ENCODE measurements at regions not wholly inside any gene's neighbourhood (a gene's known extent, or its start where the extent isn't known, plus 50 kb on each side); places are given as distances from the start of the nearest gene placed in this dataset.
A peak's percentile ranks its signal among the peaks of the same experiment; 100 is the strongest.

DNA sequence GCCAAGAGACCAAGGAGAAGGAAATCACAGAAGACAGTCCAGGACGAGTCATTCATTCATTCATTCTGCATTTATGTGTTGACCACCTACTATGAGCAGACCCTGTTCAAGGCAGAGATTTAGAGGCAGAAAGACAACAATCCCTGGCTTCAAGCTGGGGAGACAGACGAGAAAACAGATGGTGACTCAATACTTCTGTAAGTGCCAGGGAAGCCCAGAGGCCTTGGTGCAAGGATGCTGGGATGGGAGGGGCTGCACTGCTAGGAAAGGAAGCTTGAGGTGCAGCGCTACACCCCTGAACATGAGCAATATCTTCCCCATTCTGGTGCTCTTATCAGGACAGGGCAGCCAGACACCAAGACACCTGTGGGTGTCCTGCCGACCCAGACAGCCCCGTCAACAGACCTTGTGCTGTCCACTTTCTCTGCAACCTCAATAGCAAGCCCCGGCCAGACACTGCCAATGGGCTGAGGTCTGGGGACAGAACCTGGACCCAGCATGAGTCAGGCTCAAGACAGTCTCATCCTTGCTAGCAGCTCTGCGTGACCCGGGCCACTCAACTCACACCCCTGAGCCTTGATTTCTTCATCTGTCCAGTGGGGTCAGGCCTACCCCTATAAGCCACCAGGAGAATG is 163.5 kb downstream of the COPRS start:
- no peak overlapping the region for H3K4me3 ChIP-seq
- peak in 3 of 8 experiments; percentile 8 to 9 (median 8) for ATAC-seq (replicated peaks in 6 of 8)
- no peak overlapping the region for H3K27ac ChIP-seq
- in situ Hi-C loops (cut with MboI; ENCODE audit: low pct_unique_long_range_greater_than_20kb in 2 of 9, low sequenced_read_pairs in 9 of 9, unreplicated experiment in 9 of 9), result no loop called here
- H3K4me1 ChIP-seq (replicated peaks in 1 of 2), result peaks cover 7% of the 10 kb centered on the region in 2 donors
- WGBS, 10 experiments, result 7 to 100% (median 83%) methylated on average over 1 to 8 of the region's 8 CpGs; no CpG with 5 or more reads in 2 of the 10 experiments

- in situ Hi-C loops (cut with MboI; ENCODE audit: low pct_unique_long_range_greater_than_20kb in 2 of 9, low sequenced_read_pairs in 9 of 9, unreplicated experiment in 9 of 9), result no loop called here
- 60 to 92% (median 80%) methylated on average over 2 to 5 of the region's 5 CpGs; no CpG with 5 or more reads in 1 of the 10 experiments for WGBS, 10 experiments
- ATAC-seq (replicated peaks in 6 of 8), result no peak
Observed at GRCh38 chr17:31693433-31694220, 165.4 kb downstream of the COPRS start.

GRCh38 chr17:31692632-31693031 is 166.4 kb downstream of the COPRS start:
- Histone ChIP-seq H3K27ac (no peak overlapping the region), H3K4me1 (replicated peaks in 1 of 2) (peaks cover 7% of the 10 kb centered on the region in 2 donors), H3K4me3 (no peak overlapping the region)
- ATAC-seq (replicated peaks in 6 of 8), result no peak
- 80 to 100% (median 93%) methylated on average over 1 to 5 of the region's 7 CpGs; no CpG with 5 or more reads in 4 of the 10 experiments for WGBS, 10 experiments
- in situ Hi-C loops (cut with MboI; ENCODE audit: low pct_unique_long_range_greater_than_20kb in 2 of 9, low sequenced_read_pairs in 9 of 9, unreplicated experiment in 9 of 9), result no loop called here

More at GRCh38 chr17:31693433-31694220, 165.4 kb downstream of the COPRS start:
- Histone ChIP-seq H3K4me3 (no peak overlapping the region), H3K4me1 (replicated peaks in 1 of 2) (peaks cover 7% of the 10 kb centered on the region in 2 donors), H3K27ac (no peak overlapping the region)

DNA sequence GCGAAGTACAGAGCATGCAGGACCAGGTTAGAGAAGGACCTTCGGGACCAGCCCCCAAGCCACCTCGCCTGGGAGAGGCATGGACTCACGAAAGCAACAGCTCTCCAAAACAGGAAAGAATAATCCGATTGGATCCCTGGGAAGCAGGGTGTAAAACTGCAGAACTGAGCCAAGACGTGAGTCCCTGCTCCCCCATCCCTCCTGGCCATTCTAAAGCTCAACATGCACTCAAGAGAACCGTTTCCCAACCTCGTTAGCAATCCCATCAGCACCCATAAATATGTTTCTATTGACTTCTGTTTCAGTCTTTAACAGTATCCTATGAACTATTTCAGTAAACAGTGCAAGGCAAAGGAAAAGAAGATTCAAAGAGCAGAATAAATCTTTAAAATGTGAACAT is 167.0 kb downstream of the COPRS start:
- in situ Hi-C loops (cut with MboI; ENCODE audit: low pct_unique_long_range_greater_than_20kb in 2 of 9, low sequenced_read_pairs in 9 of 9, unreplicated experiment in 9 of 9), result no loop called here
- 44 to 100% (median 70%) methylated on average over 1 to 6 of the region's 8 CpGs; no CpG with 5 or more reads in 2 of the 10 experiments for WGBS, 10 experiments
- no peak overlapping the region for H3K4me3 ChIP-seq
- no peak overlapping the region for H3K27ac ChIP-seq
- H3K4me1 ChIP-seq (replicated peaks in 1 of 2), result peaks cover 7% of the 10 kb centered on the region in 2 donors
- no peak for ATAC-seq (replicated peaks in 6 of 8)

DNA sequence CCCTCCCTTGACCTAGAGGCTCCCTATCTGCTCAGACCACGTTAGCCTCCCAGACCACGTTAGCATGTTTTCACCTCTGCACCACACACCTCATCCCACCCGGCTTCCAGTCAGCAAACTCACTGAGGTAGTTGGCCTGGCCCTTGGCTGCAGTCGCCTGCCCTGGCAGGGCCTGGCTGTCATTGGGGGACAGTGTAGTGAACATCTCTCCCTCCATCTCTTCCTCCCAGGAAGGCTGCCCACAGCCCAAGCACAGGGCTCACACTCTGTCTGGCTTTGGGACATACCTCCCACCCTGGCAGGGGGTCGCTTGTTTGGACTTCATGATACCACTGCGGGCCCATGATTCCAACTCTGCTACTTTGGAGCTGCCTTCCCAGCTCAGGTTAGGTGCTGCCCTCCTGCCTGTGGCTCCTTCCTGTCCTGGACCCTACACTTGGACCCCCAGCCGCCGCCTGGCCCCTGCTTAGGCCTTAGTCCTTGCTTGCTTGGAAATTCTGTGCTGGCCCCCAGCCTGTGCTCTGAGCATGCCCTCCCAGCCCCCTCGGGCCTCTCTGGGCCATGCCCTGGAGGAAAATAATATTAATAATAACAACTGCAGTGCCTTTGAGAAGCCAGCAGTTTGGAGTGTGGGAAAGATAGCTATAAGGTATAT is 167.7 kb downstream of the COPRS start:
- ATAC-seq (replicated peaks in 6 of 8), result no peak
- WGBS, 10 experiments, result 73 to 100% (median 87%) methylated on average over 1 to 5 of the region's 9 CpGs; no CpG with 5 or more reads in 2 of the 10 experiments
- in situ Hi-C loops (cut with MboI; ENCODE audit: low pct_unique_long_range_greater_than_20kb in 2 of 9, low sequenced_read_pairs in 9 of 9, unreplicated experiment in 9 of 9), result no loop called here

GRCh38 chr17:31690151-31690551 is 168.9 kb downstream of the COPRS start:
- Histone ChIP-seq H3K27ac (no peak overlapping the region), H3K4me1 (replicated peaks in 1 of 2) (no peaks in the 10 kb centered on the region), H3K4me3 (no peak overlapping the region)
- ATAC-seq (replicated peaks in 6 of 8), result peak in 1 of 8 experiments; percentile 72
- 80 to 100% (median 94%) methylated on average over 1 to 3 of the region's 3 CpGs; no CpG with 5 or more reads in 4 of the 10 experiments for WGBS, 10 experiments
- in situ Hi-C loops (cut with MboI; ENCODE audit: low pct_unique_long_range_greater_than_20kb in 2 of 9, low sequenced_read_pairs in 9 of 9, unreplicated experiment in 9 of 9), result no loop called here

More for the DNA sequence above, 167.7 kb downstream of the COPRS start:
- H3K4me3 ChIP-seq, result no peak overlapping the region
- no peak overlapping the region for H3K27ac ChIP-seq
- H3K4me1 ChIP-seq (replicated peaks in 1 of 2), result peaks cover 6% of the 10 kb centered on the region in 2 donors

DNA sequence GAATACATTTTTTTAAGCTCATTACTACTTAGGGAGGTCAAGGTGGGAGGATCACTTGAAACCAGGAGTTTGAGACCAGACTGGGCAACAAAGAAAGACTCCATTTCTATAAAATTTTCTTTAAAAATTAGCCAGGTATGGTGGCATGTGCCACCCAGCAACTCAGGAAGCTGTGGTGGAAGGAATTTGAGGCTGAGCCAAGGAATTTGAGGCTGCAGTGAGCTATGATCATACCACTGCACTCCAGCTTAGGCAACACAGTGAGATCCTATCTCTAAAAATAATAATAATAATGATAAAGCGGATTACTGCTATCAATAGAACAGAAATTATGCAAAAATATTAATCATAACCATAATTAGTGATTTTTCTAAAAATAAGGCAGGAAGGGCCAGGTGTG is 170.3 kb downstream of the COPRS start:
- no peak overlapping the region for H3K4me3 ChIP-seq
- no peak for ATAC-seq (replicated peaks in 6 of 8)
- in situ Hi-C loops (cut with MboI; ENCODE audit: low pct_unique_long_range_greater_than_20kb in 2 of 9, low sequenced_read_pairs in 9 of 9, unreplicated experiment in 9 of 9), result no loop called here
- H3K4me1 ChIP-seq (replicated peaks in 1 of 2), result no peaks in the 10 kb centered on the region
- WGBS, 10 experiments, result 50 to 100% (median 85%) methylated on average over 1 of the region's 1 CpG; no CpG with 5 or more reads in 3 of the 10 experiments
- no peak overlapping the region for H3K27ac ChIP-seq

GRCh38 chr17:31687505-31688126 is 171.4 kb downstream of the COPRS start:
- Histone ChIP-seq H3K27ac (no peak overlapping the region), H3K4me1 (replicated peaks in 1 of 2) (no peaks in the 10 kb centered on the region), H3K4me3 (no peak overlapping the region)
- ATAC-seq (replicated peaks in 6 of 8), result no peak
- in situ Hi-C loops (cut with MboI; ENCODE audit: low pct_unique_long_range_greater_than_20kb in 2 of 9, low sequenced_read_pairs in 9 of 9, unreplicated experiment in 9 of 9), result no loop called here
- WGBS, 10 experiments, result 67 to 100% (median 78%) methylated on average over 1 to 6 of the region's 6 CpGs

DNA sequence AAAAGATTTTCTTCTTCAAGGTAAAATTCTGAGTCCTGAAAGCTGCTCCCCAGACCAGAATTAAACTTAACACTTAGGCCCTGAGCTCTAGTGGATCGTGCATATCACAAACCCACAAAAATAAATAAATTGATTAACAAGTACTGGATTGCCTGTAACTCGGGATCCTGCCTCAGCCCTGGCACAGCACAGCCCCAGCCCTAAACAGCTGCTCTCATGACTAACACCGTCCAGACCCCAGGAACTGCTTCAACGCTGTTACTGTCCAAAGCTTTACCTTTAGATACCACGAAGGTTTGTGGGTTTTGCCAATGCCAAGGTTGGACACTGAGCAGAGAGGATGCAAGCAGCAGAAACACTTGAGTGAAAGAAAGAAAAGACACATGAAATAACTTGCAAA is 172.5 kb downstream of the COPRS start:
- Histone ChIP-seq H3K4me3 (no peak overlapping the region), H3K4me1 (replicated peaks in 1 of 2) (no peaks in the 10 kb centered on the region), H3K27ac (no peak overlapping the region)
- in situ Hi-C loops (cut with MboI; ENCODE audit: low pct_unique_long_range_greater_than_20kb in 2 of 9, low sequenced_read_pairs in 9 of 9, unreplicated experiment in 9 of 9), result no loop called here
- 20 to 100% (median 68%) methylated on average over 2 to 5 of the region's 5 CpGs; no CpG with 5 or more reads in 2 of the 10 experiments for WGBS, 10 experiments
- no peak for ATAC-seq (replicated peaks in 6 of 8)

DNA sequence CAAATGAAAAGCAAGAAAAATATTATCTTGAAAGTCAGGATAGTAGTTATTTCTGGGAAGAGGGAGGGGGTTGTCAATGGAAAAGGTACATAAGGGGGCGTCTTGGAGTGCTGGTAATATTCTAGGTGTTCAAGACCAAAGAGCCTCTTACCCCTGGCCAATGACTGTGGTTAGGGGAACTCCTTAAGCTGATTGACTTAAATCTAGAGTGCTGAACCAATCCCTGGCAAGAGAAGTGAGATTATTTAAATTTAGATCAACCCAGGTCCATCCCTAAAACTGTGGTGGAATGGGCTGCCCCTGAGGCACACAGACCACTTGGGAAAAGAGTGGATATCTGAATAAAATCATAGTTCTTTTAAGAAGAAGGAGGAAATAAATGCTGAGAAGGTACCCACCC is 174.1 kb downstream of the COPRS start:
- WGBS, 10 experiments, result 0 to 33% (median 0%) methylated on average over 1 of the region's 1 CpG; no CpG with 5 or more reads in 6 of the 10 experiments
- no peak for ATAC-seq (replicated peaks in 6 of 8)
- H3K27ac ChIP-seq, result no peak overlapping the region
- in situ Hi-C loops (cut with MboI; ENCODE audit: low pct_unique_long_range_greater_than_20kb in 2 of 9, low sequenced_read_pairs in 9 of 9, unreplicated experiment in 9 of 9), result no loop called here
- no peak overlapping the region for H3K4me3 ChIP-seq
- H3K4me1 ChIP-seq (replicated peaks in 1 of 2), result no peaks in the 10 kb centered on the region

DNA sequence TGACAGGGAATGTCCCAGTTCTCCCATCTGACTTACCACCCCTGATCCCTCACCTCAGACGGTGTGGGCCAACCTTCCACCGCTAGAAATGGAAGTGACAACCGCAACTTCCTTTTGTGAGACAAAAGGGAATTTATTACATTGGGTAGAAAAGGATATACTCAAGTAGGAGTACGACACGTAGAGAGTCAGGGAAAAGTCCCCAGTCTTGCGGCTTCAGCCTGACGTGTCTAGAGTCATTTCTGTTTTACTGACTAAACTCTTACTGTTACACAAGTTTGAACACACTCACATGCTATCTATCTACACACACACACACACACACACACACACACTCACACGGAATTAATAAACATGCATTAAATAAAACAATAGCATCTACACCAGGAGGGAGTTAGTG is 178.9 kb downstream of the COPRS start:
- ATAC-seq (replicated peaks in 6 of 8), result no peak
- no peak overlapping the region for H3K4me3 ChIP-seq
- no peak overlapping the region for H3K27ac ChIP-seq
- H3K4me1 ChIP-seq (replicated peaks in 1 of 2), result no peaks in the 10 kb centered on the region
- WGBS, 10 experiments, result 67 to 100% (median 90%) methylated on average over 1 to 6 of the region's 8 CpGs; no CpG with 5 or more reads in 1 of the 10 experiments
- in situ Hi-C loops (cut with MboI; ENCODE audit: low pct_unique_long_range_greater_than_20kb in 2 of 9, low sequenced_read_pairs in 9 of 9, unreplicated experiment in 9 of 9), result no loop called here

DNA sequence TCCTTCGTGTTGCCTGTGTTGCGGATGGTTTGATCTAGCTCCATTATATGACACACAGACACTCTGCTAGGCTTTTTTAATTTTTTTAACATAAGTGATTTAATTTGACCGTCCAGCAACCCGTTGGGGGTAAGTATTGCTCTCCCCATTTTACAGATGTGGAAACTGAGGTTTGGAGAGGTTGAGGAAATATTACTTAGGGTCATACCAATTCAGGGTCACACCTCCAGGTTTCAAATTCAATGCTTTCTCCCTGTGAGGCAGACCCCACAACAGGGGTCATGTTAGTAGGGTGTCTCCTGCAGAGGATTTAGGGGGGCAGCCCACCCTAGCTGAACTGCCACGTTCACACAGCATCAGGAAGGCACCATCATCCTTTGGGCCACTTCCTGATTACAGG is 179.4 kb downstream of the COPRS start:
- ATAC-seq (replicated peaks in 6 of 8), result no peak
- Histone ChIP-seq H3K4me1 (replicated peaks in 1 of 2) (no peaks in the 10 kb centered on the region), H3K27ac (no peak overlapping the region), H3K4me3 (no peak overlapping the region)
- in situ Hi-C loops (cut with MboI; ENCODE audit: low pct_unique_long_range_greater_than_20kb in 2 of 9, low sequenced_read_pairs in 9 of 9, unreplicated experiment in 9 of 9), result no loop called here
- WGBS, 10 experiments, result 80 to 100% (median 92%) methylated on average over 1 to 5 of the region's 5 CpGs; no CpG with 5 or more reads in 2 of the 10 experiments

GRCh38 chr17:31678431-31678830 is 180.6 kb downstream of the COPRS start:
- no peak overlapping the region for H3K4me3 ChIP-seq
- no peak for ATAC-seq (replicated peaks in 6 of 8)
- in situ Hi-C loops (cut with MboI; ENCODE audit: low pct_unique_long_range_greater_than_20kb in 2 of 9, low sequenced_read_pairs in 9 of 9, unreplicated experiment in 9 of 9), result no loop called here
- WGBS, 10 experiments, result 0 to 71% (median 38%) methylated on average over 1 of the region's 1 CpG; no CpG with 5 or more reads in 7 of the 10 experiments
- no peaks in the 10 kb centered on the region for H3K4me1 ChIP-seq (replicated peaks in 1 of 2)
- H3K27ac ChIP-seq, result no peak overlapping the region

All from motor neuron (in vitro differentiated cells).